ENCODE measurements at regions not wholly inside any gene's neighbourhood (a gene's known extent, or its start where the extent isn't known, plus 50 kb on each side); places are given as distances from the start of the nearest gene placed in this dataset.

DNA sequence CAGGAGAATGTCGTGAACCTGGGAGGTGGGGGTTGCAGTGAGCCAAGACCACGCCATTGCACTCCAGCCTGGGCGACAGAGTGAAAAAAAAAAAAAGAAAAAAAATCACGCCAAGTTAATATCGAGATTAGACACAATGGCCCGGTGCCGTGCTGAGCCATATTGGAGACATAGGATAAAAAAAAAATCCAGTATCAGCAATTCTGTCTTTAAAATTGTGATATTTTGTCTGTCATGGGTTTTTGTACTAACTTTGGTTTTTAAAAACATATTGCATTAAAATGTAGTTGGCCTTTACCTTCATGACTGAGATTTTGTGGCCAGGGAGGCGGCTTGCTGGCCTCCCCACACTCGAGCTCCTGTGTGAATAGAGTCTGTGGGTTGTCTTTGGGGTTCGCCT lies 62.8 kb upstream of the PITRM1 start:
- TF ChIP-seq TAF1 (IDR thresholded peaks at IDR 0.05; ENCODE audit: borderline replicate concordance, low read depth, low read length) (no peak), POLR2A (IDR thresholded peaks at IDR 0.05; ENCODE audit: low read depth, low read length) (no peak), POLR2AphosphoS5 (IDR thresholded peaks at IDR 0.05; ENCODE audit: low read depth, low read length) (no peak)
- no peak for FAIRE-seq
- DNase-seq (ENCODE audit: insufficient read length): no peak

DNA sequence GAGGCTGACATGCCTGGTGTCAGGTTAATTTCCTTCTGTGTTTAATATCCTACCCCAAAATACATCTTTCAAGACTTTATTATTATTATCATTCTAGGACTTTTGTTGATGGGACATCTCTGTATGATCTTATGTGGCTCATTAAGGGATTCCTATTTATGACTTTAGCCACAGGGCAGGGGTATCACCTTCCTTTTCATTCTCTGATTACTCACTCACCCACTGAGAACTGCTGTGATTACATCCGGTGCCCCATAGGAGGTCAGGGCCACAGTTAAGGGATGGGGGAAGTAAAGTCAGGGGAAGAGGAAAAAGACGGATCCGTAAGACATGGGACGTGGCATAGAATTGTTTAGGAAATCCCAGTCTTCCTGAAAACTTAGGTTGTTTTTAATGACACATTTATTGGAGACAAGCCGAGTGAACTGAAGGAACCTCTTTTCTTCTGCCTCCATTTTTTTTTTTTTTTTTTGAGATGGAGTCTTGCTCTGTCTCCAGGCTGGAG lies 61.0 kb upstream of the PITRM1 start:
- FAIRE-seq (no peak), DNase-seq (ENCODE audit: insufficient read length) (no peak)
- TF ChIP-seq POLR2AphosphoS5 (IDR thresholded peaks at IDR 0.05; ENCODE audit: low read depth, low read length): no peak
- TF ChIP-seq TAF1 (IDR thresholded peaks at IDR 0.05; ENCODE audit: borderline replicate concordance, low read depth, low read length): no peak
- no peak for TF ChIP-seq POLR2A (IDR thresholded peaks at IDR 0.05; ENCODE audit: low read depth, low read length)

DNA sequence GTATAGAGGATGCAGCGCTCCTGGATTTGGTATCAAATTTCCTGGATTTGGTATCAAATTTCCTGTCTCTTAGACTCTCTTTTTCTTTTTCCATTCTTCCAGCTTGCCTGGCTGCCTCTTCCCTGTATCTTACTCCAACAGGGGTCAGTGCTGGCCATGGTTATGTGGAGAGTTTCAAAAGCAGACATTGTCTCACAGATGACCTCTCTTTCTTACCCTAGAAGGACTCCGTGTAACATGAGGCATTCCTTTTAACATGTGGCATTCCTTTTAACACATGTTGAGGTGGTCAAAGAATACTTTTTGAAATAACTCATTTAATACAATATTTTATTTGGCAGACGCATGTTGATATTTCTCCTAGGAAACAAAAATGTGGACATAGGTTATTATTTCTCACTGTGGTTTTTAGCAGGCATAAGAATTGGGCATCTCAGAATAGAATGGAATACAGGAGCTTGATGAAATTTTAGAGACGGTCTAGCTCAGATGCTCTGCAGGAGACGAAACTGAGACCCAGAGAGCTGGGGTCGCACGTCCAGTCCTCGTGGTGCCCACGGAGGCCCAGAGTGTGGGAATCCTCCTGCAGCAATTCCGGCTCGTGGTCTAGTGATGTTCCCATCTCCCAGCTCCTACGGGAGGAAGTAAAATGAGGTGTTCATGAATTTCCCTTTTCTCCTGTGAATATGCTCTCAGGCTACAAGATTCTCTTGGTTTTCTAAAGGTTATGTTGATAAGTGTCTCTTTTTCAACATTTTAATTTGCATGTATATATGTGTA lies 59.6 kb upstream of the PITRM1 start:
- FAIRE-seq (no peak), DNase-seq (ENCODE audit: insufficient read length) (no peak)
- no peak for TF ChIP-seq POLR2A (IDR thresholded peaks at IDR 0.05; ENCODE audit: low read depth, low read length)
- TF ChIP-seq TAF1 (IDR thresholded peaks at IDR 0.05; ENCODE audit: borderline replicate concordance, low read depth, low read length): no peak
- no peak for TF ChIP-seq POLR2AphosphoS5 (IDR thresholded peaks at IDR 0.05; ENCODE audit: low read depth, low read length)

DNA sequence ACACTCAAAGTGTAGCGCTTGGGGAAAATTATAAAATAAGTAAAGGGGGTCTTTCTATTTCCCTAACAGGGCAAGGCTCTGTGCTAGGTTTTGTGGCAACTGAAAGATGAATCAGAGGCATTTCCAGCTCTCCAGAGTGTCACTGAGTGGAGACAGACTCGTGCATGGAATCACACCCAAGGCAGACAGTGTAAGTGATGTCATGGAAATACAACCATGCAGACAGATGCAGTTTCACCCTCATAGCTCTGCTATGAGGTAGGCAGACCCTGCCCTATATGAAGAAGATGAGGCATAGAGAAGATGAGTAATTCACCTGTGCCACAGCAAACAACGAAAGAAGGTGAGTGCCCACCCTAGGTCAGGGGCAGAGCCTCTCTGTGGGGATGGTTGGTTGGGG lies 57.2 kb upstream of the PITRM1 start:
- TF ChIP-seq POLR2AphosphoS5 (IDR thresholded peaks at IDR 0.05; ENCODE audit: low read depth, low read length): no peak
- FAIRE-seq (no peak), DNase-seq (ENCODE audit: insufficient read length) (no peak)

DNA sequence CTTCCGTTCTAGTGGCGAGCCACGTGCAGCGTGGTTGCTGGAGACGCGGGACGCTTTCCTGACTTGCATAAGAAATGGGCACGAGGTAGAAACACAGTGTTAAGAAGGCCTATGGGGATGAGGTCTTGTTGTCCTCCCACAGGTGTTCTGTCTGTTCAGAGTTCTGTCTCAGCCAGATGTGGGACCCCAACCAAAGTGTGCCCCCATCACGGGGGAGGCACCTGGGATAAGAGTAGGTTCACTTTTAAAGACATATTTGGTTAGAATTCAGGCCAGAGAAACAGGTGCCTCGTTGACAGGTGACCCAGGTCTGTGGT lies 56.0 kb upstream of the PITRM1 start:
- FAIRE-seq: no peak
- no peak for DNase-seq (ENCODE audit: insufficient read length)
- no peak for TF ChIP-seq POLR2AphosphoS5 (IDR thresholded peaks at IDR 0.05; ENCODE audit: low read depth, low read length)
- no peak for TF ChIP-seq TAF1 (IDR thresholded peaks at IDR 0.05; ENCODE audit: borderline replicate concordance, low read depth, low read length)
- no peak for TF ChIP-seq POLR2A (IDR thresholded peaks at IDR 0.05; ENCODE audit: low read depth, low read length)

DNA sequence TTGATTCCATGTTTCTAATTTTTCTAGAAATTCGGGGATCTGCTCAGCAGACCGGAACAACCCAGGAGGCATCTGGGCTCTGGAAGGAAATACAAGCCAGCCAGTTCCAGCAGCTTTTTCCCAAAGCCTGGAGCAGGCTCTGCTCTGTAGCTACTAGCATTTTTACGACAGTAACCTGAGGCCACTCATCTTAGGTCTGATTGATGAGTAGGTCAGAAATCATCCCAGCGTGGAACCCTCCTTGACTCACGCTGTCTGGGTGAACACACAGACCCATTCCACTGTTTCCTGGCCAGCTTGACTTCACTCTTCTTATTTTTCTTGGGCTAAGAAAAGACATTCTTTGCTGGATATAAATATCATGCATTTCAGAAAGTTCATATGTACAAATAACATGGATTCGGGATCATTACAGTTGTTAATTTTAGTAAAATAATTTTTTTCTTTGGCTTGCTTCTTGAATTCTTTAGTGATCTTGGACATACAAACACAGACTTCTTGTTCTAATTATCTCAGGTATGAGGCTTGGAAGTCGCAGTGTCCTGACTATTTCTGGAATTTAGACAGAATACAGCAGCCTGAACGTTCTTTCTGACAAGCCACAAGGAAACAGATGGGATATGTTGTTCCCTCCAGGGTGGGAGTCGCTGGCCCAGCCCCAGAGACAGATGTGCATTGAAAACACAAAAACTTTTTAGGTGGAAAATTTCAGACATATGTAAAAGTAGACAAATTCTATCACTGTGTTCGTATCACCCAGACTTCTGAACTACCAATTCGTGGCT lies 54.6 kb upstream of the PITRM1 start:
- TF ChIP-seq TAF1 (IDR thresholded peaks at IDR 0.05; ENCODE audit: borderline replicate concordance, low read depth, low read length) (no peak), POLR2A (IDR thresholded peaks at IDR 0.05; ENCODE audit: low read depth, low read length) (no peak), POLR2AphosphoS5 (IDR thresholded peaks at IDR 0.05; ENCODE audit: low read depth, low read length) (no peak)
- no peak for DNase-seq (ENCODE audit: insufficient read length)
- FAIRE-seq: no peak

DNA sequence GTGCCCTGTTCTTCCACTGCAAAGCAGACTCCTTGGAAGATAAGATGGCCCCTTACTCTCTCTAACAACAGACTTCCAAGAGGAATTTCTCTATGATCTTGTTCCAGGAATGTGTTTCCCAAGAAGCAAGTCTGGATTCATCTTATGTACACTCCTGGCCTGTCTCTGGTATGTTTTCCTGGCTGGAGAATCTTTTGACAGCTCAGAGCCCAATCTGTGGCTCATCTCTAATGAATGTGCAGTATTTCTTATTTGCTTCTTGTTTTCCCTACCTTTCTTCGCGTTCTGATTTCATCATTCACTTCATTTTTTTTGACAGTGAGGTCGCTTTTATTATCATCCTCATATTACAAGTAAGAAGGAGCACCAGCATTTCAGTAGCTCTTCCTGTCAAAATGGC lies 53.0 kb upstream of the PITRM1 start:
- FAIRE-seq (no peak), DNase-seq (ENCODE audit: insufficient read length) (no peak)

DNA sequence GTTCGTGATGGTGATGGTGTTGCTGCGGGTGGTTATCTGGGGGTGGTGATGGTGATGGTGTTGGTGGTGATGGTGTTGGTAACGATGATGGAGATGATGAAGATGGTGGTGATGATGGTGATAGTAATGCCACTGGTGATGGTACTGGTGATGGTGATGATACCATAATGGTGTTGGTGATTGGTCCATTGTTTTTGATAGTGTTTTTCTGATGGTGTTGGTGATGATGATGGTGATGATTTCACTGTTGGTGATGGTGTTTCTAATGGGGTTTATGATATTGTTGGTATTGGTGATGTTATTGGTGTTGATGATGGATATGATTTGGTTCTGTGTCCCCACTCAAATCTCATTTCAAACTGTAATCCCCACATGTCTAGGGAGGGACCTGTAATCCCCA lies 51.7 kb upstream of the PITRM1 start:
- DNase-seq (ENCODE audit: insufficient read length) (no peak), FAIRE-seq (no peak)
- TF ChIP-seq POLR2A (IDR thresholded peaks at IDR 0.05; ENCODE audit: low read depth, low read length) (no peak), POLR2AphosphoS5 (IDR thresholded peaks at IDR 0.05; ENCODE audit: low read depth, low read length) (no peak), TAF1 (IDR thresholded peaks at IDR 0.05; ENCODE audit: borderline replicate concordance, low read depth, low read length) (no peak)

More for the DNA sequence above, 53.0 kb upstream of the PITRM1 start:
- no peak for TF ChIP-seq POLR2A (IDR thresholded peaks at IDR 0.05; ENCODE audit: low read depth, low read length)
- TF ChIP-seq POLR2AphosphoS5 (IDR thresholded peaks at IDR 0.05; ENCODE audit: low read depth, low read length): no peak
- no peak for TF ChIP-seq TAF1 (IDR thresholded peaks at IDR 0.05; ENCODE audit: borderline replicate concordance, low read depth, low read length)

DNA sequence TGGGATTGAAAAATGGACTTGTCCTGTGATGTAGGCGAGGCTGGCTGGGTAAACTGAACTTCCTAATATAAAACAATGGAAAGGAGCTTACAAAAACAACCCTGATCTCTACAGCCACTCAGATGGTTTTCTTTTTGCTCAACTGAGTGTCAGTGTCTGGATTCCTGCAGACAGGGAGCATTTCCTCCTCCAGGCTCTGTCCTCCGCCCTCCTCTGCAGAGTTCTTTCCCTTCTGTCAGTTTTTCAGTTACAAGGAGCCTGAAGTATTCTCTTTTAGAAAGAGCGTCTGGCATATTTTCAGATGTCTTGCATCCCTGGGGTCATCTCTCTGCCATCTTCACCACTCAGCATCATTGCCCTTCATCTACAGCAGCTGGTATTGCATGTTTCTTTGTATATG lies 50.0 kb upstream of the PITRM1 start:
- no peak for DNase-seq (ENCODE audit: insufficient read length)
- FAIRE-seq: no peak
- no peak for TF ChIP-seq TAF1 (IDR thresholded peaks at IDR 0.05; ENCODE audit: borderline replicate concordance, low read depth, low read length)
- TF ChIP-seq POLR2AphosphoS5 (IDR thresholded peaks at IDR 0.05; ENCODE audit: low read depth, low read length): no peak
- TF ChIP-seq POLR2A (IDR thresholded peaks at IDR 0.05; ENCODE audit: low read depth, low read length): no peak

Measured in GM12892 (cell line).